ENCODE measurements at regions not wholly inside any gene's neighbourhood (a gene's known extent, or its start where the extent isn't known, plus 50 kb on each side); places are given as distances from the start of the nearest gene placed in this dataset.

GRCh38 chr14:49999146-49999761 lies 106.4 kb downstream of the ARF6 start:
- Histone ChIP-seq H3K79me2 (ENCODE audit: control insufficient read depth, insufficient read depth, low read length, unreplicated experiment) (no peaks in the 10 kb centered on the region), H3K4me1 (ENCODE audit: control insufficient read depth, insufficient read depth, low read length, unreplicated experiment) (peaks cover 52% of the 10 kb centered on the region), H3K27me3 (ENCODE audit: insufficient read depth, low read length) (no peaks in the 10 kb centered on the region), H3K27ac (ENCODE audit: low read depth, low read length) (peak overlapping the region; percentile 96), H3K4me3 (ENCODE audit: low read depth, low read length) (peak overlapping the region; percentile 57), H3K36me3 (ENCODE audit: insufficient read depth, low read length) (no peaks in the 10 kb centered on the region), H2AFZ (ENCODE audit: low read length, unreplicated experiment) (no peak overlapping the region)

GRCh38 chr14:49999826-50000379 lies 107.0 kb downstream of the ARF6 start:
- Histone ChIP-seq H2AFZ (ENCODE audit: low read length, unreplicated experiment) (peak overlapping the region; percentile 20), H3K27me3 (ENCODE audit: insufficient read depth, low read length) (no peaks in the 10 kb centered on the region), H3K36me3 (ENCODE audit: insufficient read depth, low read length) (no peaks in the 10 kb centered on the region), H3K4me3 (ENCODE audit: low read depth, low read length) (peak overlapping the region; percentile 57), H3K27ac (ENCODE audit: low read depth, low read length) (peak overlapping the region; percentile 96), H3K4me1 (ENCODE audit: control insufficient read depth, insufficient read depth, low read length, unreplicated experiment) (peaks cover 52% of the 10 kb centered on the region), H3K79me2 (ENCODE audit: control insufficient read depth, insufficient read depth, low read length, unreplicated experiment) (no peaks in the 10 kb centered on the region)

DNA sequence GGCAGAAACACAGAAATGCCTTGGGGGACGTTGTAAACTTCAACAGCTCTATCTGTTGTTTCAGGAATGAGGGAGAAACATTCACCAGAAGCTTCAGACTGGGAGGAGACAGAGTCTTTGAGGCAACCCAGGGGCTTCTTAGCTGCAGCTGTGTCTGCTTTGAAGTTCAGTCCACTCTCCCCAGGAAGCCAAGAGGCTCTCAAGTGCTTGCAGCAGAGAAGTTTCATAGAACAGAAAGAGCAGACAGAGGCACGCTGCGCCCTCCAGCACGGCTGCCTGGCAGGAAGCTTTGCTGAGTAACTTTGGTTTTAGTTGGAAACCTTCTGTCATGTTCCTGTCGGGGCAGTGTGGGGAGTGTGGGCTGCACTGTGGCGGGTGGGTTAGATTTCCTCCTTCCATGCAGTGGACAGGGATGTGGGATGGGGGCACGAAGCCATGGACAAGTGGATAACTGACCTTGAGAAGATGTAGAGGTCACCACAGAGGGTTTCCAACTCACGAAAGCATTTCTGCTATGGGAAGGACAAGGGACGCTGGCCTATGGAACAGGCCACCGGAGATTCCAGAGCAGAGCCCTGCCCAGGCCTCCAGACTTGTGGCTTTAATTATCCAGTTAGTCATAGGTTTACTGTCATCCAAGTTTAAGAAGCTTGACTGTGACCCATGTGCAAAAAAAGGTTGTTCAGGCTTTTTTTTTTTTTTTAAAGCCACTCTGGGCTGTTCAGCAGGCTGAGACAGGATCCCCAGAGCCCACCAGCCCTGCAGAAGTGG lies 107.7 kb downstream of the ARF6 start:
- Histone ChIP-seq H3K4me1 (ENCODE audit: control insufficient read depth, insufficient read depth, low read length, unreplicated experiment) (peaks cover 47% of the 10 kb centered on the region), H2AFZ (ENCODE audit: low read length, unreplicated experiment) (peak overlapping the region; percentile 20), H3K27me3 (ENCODE audit: insufficient read depth, low read length) (no peaks in the 10 kb centered on the region), H3K4me3 (ENCODE audit: low read depth, low read length) (peak overlapping the region; percentile 57), H3K36me3 (ENCODE audit: insufficient read depth, low read length) (no peaks in the 10 kb centered on the region), H3K79me2 (ENCODE audit: control insufficient read depth, insufficient read depth, low read length, unreplicated experiment) (no peaks in the 10 kb centered on the region), H3K27ac (ENCODE audit: low read depth, low read length) (peak overlapping the region; percentile 96)

DNA sequence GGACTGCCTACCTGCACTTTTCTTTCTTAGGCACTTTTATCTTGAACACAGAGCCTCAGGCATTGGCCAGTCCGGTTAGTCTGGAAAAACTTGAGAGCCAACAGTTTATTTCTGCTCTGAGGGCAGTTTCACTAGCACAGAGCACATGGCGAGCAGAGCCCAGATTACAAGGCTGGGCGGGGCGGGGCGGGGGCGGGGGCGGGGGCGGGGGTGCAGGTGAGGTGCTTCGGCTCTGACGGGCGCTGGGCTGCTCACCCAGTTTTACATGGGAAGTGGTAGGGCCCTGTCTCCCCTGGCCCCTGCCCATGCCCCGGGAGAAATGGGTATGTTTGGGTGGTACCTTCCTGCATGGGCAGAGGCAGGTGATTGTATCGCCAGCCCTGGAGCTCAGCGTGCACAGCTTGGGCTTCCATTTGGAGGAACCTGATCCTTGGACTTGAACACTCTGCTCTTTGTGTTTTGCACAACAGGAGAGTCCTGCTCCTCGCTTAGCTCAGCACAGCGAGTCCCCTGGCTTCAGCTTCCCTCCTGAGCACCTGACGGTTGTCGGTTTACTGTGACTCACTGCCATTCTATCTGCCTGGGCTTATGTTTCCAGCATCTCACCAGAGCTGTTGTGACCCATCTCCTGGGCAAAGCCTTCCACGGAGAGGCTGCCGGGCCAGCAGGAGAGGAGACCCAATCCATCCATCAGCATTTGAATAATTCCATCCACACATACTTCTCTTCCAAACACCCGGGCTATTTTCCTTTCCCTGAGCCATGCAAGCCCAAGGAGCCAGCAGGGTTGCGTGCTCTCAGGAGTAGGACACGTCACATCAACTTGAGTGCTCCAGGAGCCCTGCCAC lies 108.5 kb downstream of the ARF6 start:
- Histone ChIP-seq H2AFZ (ENCODE audit: low read length, unreplicated experiment) (no peak overlapping the region), H3K4me1 (ENCODE audit: control insufficient read depth, insufficient read depth, low read length, unreplicated experiment) (peaks cover 47% of the 10 kb centered on the region)

DNA sequence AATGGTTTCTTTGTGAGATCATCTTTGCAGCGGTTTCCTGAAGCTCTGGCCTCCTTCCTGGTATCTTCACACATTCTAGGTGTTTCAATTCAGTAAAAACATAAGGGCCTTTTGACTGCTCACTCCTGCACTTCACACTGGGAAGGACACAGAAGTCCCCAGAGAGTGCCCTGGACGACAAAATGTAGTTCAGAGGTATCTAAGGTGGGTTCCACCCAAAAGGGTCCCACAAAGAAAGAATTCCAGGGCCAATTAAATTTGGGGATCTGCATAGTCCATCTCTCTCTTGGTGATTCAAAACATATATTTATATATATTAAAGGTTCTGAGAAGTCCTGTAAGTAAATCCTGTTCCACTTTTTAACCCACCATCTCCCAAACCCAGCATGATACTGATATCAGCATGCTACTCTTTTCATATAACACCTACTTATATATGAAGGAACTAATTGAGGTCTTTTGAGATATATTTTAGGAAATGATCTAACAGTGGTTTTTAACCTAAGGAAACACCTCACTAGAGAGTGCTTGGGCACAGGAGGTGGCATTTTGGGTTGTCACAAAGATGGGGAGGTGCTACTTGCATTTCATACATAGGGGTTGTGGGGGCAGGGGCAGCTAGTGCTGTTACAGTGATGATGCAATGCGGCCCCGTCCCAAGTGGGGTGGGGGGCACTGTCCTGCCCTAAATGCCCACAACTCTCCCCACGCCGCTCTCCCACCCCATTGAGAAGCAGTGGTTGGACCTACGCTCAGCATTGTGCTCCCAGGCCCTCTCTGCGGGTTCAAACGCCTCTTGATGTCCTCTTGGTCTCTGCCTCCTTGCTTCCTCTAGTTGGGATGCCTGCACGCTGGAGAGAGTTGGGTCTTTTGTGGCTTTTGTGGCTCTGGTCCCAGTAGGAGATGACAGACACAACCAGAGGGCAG lies 109.4 kb downstream of the ARF6 start:
- no peaks in the 10 kb centered on the region for H3K79me2 ChIP-seq (ENCODE audit: control insufficient read depth, insufficient read depth, low read length, unreplicated experiment)
- peak overlapping the region; percentile 74 for H3K4me3 ChIP-seq (ENCODE audit: low read depth, low read length)
- H3K36me3 ChIP-seq (ENCODE audit: insufficient read depth, low read length) = no peaks in the 10 kb centered on the region
- H3K27me3 ChIP-seq (ENCODE audit: insufficient read depth, low read length) = no peaks in the 10 kb centered on the region
- no peak overlapping the region for H2AFZ ChIP-seq (ENCODE audit: low read length, unreplicated experiment)
- peak overlapping the region; percentile 96 for H3K27ac ChIP-seq (ENCODE audit: low read depth, low read length)
- peaks cover 47% of the 10 kb centered on the region for H3K4me1 ChIP-seq (ENCODE audit: control insufficient read depth, insufficient read depth, low read length, unreplicated experiment)

More for the DNA sequence above, 108.5 kb downstream of the ARF6 start:
- Histone ChIP-seq H3K36me3 (ENCODE audit: insufficient read depth, low read length) (no peaks in the 10 kb centered on the region), H3K27me3 (ENCODE audit: insufficient read depth, low read length) (no peaks in the 10 kb centered on the region), H3K79me2 (ENCODE audit: control insufficient read depth, insufficient read depth, low read length, unreplicated experiment) (no peaks in the 10 kb centered on the region), H3K4me3 (ENCODE audit: low read depth, low read length) (peak overlapping the region; percentile 57), H3K27ac (ENCODE audit: low read depth, low read length) (peak overlapping the region; percentile 96)

DNA sequence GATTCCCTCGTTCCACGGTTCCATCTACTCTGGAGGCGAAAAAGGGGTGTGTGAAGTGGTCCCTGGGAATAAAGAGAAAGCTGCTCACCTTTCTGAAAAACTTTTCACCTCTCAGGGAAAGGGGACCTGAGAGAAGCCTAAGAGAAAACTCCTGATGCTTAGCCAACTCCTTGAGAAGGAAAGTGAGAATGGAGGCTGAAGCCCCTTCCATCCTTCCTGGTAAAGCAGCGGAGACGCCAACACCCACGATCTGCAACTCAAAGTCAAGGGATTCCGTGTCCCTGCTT lies 110.0 kb downstream of the ARF6 start:
- H3K4me1 ChIP-seq (ENCODE audit: control insufficient read depth, insufficient read depth, low read length, unreplicated experiment) = peaks cover 47% of the 10 kb centered on the region

GRCh38 chr14:50003213-50004021 lies 110.5 kb downstream of the ARF6 start:
- H3K27me3 ChIP-seq (ENCODE audit: insufficient read depth, low read length) = no peaks in the 10 kb centered on the region
- H3K79me2 ChIP-seq (ENCODE audit: control insufficient read depth, insufficient read depth, low read length, unreplicated experiment) = no peaks in the 10 kb centered on the region
- H2AFZ ChIP-seq (ENCODE audit: low read length, unreplicated experiment) = peak overlapping the region; percentile 4
- peak overlapping the region; percentile 74 for H3K4me3 ChIP-seq (ENCODE audit: low read depth, low read length)
- peak overlapping the region; percentile 96 for H3K27ac ChIP-seq (ENCODE audit: low read depth, low read length)
- H3K36me3 ChIP-seq (ENCODE audit: insufficient read depth, low read length) = no peaks in the 10 kb centered on the region
- peaks cover 47% of the 10 kb centered on the region for H3K4me1 ChIP-seq (ENCODE audit: control insufficient read depth, insufficient read depth, low read length, unreplicated experiment)

More for the DNA sequence above, 110.0 kb downstream of the ARF6 start:
- Histone ChIP-seq H3K4me3 (ENCODE audit: low read depth, low read length) (peak overlapping the region; percentile 74), H3K36me3 (ENCODE audit: insufficient read depth, low read length) (no peaks in the 10 kb centered on the region), H3K79me2 (ENCODE audit: control insufficient read depth, insufficient read depth, low read length, unreplicated experiment) (no peaks in the 10 kb centered on the region), H3K27ac (ENCODE audit: low read depth, low read length) (peak overlapping the region; percentile 96), H3K27me3 (ENCODE audit: insufficient read depth, low read length) (no peaks in the 10 kb centered on the region), H2AFZ (ENCODE audit: low read length, unreplicated experiment) (peak overlapping the region; percentile 4)

DNA sequence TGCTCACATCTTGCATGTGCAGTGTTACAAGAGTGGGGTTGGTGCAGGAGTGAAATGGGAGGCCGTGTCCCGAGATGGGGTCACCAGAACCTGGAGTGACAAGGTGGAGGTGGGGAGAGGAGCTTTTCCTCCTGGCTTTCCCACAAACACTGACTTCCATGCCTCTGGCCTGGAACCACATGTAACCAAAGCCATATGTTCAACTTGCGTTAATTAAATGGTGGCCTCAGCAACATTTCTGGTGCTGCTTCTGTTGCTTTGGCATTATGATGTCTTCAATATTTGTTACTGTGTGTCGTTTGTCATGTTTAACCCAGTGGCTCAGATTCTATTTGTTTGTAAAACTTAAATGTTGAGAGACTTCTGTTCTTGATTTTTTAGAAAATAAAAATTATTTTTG lies 110.2 kb downstream of the VCPKMT start:
- no peak overlapping the region for H2AFZ ChIP-seq (ENCODE audit: low read length, unreplicated experiment)
- peaks cover 32% of the 10 kb centered on the region for H3K4me1 ChIP-seq (ENCODE audit: control insufficient read depth, insufficient read depth, low read length, unreplicated experiment)
- H3K4me3 ChIP-seq (ENCODE audit: low read depth, low read length) = no peak overlapping the region
- no peaks in the 10 kb centered on the region for H3K27me3 ChIP-seq (ENCODE audit: insufficient read depth, low read length)
- no peak overlapping the region for H3K27ac ChIP-seq (ENCODE audit: low read depth, low read length)
- H3K36me3 ChIP-seq (ENCODE audit: insufficient read depth, low read length) = no peaks in the 10 kb centered on the region
- no peaks in the 10 kb centered on the region for H3K79me2 ChIP-seq (ENCODE audit: control insufficient read depth, insufficient read depth, low read length, unreplicated experiment)

- H2AFZ ChIP-seq (ENCODE audit: low read length, unreplicated experiment) = no peak overlapping the region
- H3K36me3 ChIP-seq (ENCODE audit: insufficient read depth, low read length) = no peaks in the 10 kb centered on the region
Observed at GRCh38 chr14:50007123-50007903, 109.1 kb downstream of the VCPKMT start.

More at GRCh38 chr14:50007123-50007903, 109.1 kb downstream of the VCPKMT start:
- H3K27me3 ChIP-seq (ENCODE audit: insufficient read depth, low read length) = no peaks in the 10 kb centered on the region
- no peak overlapping the region for H3K4me3 ChIP-seq (ENCODE audit: low read depth, low read length)
- no peaks in the 10 kb centered on the region for H3K79me2 ChIP-seq (ENCODE audit: control insufficient read depth, insufficient read depth, low read length, unreplicated experiment)
- H3K4me1 ChIP-seq (ENCODE audit: control insufficient read depth, insufficient read depth, low read length, unreplicated experiment) = peaks cover 20% of the 10 kb centered on the region
- no peak overlapping the region for H3K27ac ChIP-seq (ENCODE audit: low read depth, low read length)

Measured in ACC112 (cell line).